HG03460 (cell line): ENCODE measurements at regions not wholly inside any gene's neighbourhood (a gene's known extent, or its start where the extent isn't known, plus 50 kb on each side); places are given as distances from the start of the nearest gene placed in this dataset.

Experiments used
- ATAC-seq: cut with Tn5 transposase; IDR thresholded peaks from one replicate; pipeline ENCODE4 v1.9.1; 2021; ENCODE audit not compliant: unreplicated experiment

GRCh38 chr2:138175066-138175465 is 210.8 kb downstream of the HNMT start:
- no peak for ATAC-seq

DNA sequence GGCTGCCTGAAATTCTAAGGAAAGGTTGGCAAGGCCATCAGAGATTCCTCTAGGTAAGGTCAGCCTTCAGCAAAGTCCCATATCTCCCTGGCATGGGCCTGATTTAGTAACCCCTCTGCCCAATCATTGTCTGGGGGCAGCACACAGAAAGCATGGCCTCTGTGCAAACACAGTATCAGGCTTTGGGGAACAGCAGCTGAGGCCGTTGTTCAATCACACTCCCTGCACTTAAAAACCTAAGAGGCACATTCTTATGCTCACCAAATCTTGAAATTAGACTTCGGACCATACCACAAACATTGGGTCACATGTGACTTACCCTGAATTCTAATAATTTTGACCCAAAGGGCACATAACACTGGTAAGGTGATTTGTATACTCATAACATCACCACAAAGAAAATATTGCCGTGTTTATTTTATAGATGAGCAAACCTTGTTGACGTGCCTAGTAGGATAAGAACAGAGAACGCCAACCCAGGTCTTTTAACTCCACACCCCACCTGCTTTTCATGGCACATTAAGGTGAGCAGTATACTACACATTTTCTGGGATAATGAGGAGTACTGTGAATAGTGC is 212.7 kb downstream of the HNMT start:
- ATAC-seq = no peak

GRCh38 chr2:138177693-138178092 is 213.4 kb downstream of the HNMT start:
- no peak for ATAC-seq

- no peak for ATAC-seq
Measured at GRCh38 chr2:138180692-138181386, 216.6 kb downstream of the HNMT start.

DNA sequence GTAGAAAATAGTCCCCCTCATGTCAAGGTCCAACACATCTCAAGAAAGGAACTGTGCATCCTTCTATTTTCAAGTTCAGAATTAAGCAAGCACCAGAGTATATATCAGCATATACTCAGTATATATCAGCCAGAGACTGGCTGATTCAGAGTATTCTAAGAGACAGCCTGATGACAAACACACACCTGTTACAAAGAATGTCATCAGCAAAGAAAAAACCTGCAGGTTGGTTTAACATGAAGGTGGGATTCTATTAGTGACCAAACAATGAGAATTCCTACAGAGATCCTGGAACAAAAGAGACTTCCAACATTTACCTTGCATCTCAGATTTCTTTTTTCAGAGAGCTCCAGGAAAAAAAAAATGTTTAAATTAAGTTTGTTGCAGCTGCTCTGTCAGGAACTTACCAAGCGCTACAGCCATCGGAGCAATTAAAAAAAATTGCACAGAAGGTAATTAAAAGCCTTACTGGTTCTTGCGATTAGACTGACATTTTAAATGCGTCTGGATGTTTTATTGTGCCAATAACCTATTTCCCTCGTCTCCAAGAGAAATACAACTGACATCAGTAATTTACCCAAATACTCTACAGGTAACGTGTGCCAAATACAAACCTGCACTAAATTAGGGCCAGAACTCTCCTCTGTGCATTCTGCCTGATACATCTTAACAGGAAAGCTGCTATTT is 218.1 kb downstream of the HNMT start:
- no peak for ATAC-seq

DNA sequence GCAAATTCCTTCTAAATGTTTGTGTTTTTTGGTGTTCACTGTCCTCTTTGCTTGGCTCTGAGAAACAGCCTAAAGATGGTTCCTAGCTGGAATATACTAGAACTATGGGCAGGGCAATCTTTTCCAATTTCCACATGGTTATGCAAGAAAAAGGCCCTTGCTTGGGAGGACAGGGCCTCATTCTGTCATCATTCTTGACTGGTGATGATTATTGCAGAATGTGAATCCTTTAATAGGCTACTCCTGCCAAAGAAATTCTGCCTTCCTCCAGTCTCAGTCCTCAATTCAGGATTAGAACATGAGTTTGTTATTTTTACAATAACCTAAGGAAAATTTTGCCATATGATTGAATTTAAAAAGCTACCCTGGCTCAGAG is 218.7 kb downstream of the HNMT start:
- ATAC-seq = no peak

DNA sequence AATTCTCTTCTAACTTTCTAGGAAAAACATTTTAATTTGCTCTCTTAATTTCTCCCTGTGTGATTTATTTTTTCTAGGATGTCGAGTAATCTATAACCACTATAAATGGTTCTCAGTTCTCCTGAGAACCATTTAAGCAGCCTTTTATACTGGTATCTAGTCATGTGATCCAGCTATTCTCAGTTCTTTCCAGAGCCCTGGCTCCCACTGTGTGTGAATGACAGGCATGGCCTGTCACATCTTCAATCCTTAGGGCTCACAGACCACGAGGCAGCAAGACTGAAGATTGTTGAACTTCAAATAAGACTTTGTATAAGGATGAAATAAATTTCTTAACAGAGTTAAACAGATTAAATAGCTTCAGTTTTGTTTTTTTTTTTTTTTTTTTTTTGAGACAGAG is 219.4 kb downstream of the HNMT start:
- no peak for ATAC-seq

DNA sequence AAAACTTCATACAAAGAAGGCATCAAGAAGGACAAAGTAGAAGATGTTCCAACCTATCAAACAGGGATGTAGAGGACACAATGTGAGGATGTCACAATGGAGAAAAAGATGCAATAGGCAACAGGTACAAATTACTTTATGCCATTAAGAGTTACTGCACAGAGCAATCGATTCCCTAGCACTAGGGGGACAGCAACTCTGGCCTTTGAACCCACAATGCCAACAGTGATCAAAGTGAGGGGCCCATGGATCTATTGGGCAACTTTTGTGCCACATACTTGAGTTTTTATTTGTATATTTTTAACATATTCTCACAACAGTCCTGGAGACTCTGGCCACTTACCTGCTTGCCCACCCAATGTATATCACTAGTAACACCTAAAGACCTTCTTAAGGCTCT is 220.2 kb downstream of the HNMT start:
- ATAC-seq = no peak

DNA sequence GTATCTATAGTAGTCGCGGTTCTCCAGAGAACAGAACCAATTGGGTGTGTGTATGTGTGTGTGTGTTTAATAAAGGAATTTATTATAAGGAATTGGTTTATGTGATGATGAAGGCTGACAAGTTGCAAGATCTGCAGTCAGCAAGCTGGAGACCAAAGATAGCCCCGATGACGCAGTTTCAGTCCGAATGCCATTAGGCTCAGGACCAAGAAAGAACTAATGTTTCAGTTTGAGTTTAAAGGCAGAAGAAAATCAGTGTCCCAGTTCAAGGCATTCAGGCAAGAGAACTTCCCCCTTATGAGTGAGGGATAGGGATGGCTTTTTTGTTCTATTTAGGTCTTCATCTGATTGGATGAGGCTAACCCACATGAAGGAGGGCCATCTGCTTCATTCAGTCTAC is 221.6 kb downstream of the HNMT start:
- no peak for ATAC-seq

DNA sequence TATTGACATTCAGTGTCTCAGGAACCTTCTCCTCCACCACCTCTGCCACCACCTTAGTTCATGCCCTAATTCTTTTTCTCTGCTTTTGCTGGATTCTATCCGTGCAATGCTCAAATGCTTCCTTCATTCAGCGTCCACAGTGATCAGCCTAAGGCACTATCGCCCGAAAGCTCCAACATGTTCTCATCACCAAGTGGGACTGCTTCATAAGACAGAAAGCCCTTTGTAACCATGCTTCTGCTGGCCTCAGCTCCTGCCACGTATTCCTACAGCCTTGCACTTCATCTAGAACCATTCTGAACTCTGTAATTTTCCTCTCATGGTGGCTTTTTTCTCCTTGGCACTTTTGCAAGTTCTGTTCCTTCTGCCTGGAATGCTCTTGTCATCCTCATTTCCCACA is 222.9 kb downstream of the HNMT start:
- ATAC-seq = no peak

GRCh38 chr2:138190999-138191398 is 226.7 kb downstream of the HNMT start:
- no peak for ATAC-seq

GRCh38 chr2:138193416-138194213 is 229.3 kb downstream of the HNMT start:
- ATAC-seq = no peak

DNA sequence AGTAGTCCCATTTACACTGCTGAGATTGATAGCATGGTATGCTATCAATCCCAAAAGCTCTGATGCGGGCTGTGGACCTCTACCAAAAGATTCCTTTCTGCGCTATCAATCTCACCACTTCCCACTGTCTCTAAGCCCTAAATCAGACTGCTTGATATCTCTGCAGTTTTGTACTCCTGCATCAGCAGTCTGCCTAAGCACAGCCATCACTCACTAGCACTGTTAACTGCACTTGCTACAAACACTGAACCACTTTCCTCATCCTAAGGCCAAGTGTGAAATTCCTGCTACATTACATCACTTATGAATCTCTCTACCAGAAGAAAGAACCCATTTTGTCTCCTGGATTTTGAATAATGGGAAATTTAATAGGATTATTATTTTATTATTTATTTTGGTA is 237.0 kb downstream of the HNMT start:
- ATAC-seq = no peak

- ATAC-seq = no peak
Measured at GRCh38 chr2:138202762-138203161, 238.5 kb downstream of the HNMT start.

DNA sequence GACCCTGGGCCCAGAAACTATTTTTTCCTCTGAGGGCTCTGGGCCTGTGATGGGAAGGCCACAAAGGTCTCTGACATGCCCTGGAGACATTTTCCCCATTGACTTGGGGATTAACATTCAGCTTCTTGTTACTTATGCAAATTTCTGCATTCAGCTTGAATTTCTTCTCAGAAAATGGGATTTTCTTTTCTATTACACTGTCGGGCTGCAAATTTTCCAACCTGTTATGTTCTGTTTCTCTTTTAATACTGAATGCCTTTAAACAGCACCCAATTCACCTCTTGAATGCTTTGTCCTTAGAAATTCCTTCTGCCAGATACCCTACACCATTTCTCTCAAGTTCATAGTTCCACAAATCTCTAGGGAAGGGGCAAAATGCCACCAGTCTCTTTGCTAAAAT is 241.0 kb downstream of the HNMT start:
- ATAC-seq = no peak

GRCh38 chr2:138207074-138207930 is 243.0 kb downstream of the HNMT start:
- no peak for ATAC-seq

DNA sequence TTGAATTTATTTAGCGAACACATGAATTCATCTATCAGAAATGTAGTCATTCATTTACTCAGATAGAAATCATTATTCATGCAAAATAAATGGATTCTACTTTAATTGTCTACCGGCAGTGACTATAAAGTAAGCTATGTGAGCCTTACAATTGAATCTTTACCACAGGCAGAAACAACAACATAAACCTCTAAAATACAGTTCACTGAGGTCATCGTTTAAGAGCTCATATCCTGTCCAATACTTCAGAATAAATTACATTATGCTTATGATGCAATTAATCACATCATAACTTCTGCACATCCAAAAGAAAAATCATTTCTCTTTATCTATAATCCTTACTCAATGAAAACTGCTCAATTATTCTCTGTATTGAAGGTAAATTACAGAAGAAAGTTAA is 244.7 kb downstream of the HNMT start:
- no peak for ATAC-seq

DNA sequence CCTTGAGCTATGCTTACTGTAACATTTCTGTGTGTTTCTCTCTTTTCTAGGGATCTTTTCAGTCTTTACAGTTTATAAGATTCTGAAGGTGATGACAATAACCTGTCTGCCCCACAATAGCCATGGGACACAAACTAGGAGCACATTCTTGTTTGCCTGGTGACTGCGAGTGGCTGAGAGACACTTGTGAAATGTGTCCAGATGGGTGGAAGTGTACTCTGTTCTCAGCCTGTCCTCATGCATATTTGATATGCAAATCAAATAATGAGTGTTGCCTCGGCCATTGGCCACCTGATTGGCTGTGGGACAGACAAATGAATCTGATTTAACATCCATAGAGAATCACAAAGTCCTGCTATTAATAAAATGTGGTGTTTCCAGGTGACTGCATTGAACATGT is 246.2 kb downstream of the HNMT start:
- no peak for ATAC-seq

DNA sequence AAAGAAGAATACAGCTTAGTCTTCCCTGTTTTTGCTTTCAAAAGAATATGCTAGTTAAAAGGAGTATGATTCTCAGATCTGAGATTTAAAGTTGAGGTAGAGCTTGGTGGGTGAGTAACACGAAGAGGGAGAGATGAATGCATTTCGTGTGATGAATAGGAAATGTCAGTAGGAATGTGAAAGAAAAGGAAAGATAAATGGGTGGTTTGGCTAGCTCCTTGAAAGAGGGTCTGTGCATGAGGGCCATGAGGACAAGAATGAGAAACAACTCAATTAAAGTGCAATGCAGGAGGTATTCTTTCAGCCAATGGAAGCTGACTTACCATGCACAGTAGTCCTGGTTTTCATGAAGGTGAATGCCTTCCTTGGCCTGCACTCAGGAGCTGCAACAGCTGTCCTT is 248.2 kb downstream of the HNMT start:
- ATAC-seq = no peak

DNA sequence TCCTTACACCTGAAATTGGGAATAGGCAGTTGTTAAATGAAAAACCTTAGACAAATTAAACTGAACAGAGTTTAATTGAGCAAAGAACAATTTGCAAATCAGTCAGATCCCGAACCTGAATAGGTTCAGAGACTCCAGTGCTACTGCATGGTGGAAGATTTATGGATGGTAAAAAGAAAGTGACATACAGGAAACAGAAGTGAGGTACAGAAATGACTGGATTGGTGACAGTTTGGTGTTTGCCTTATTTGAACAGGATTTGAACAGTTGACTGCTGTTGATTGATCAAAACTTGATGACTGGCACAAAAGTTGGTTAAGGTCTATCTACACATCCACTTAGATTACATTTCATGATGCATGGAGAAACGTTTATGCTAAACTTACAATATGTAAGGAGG is 248.8 kb downstream of the HNMT start:
- no peak for ATAC-seq

DNA sequence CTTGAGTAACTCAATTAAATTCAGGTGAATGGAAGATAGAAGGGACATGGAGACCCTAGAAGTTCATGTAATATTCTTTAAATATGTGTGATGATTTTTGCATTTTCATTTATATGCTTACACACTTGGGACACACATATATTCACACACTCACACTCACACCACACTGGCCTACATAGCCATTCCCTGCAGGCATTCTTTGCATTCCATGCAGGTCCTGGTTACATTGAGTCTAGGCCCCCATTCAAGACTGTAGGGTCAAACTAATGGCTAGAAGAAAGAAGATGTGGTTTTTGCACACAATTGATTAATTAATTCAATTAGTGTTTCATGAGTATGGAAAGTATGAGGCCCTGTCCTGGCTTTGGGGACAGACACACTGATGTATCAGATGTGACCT is 249.4 kb downstream of the HNMT start:
- no peak for ATAC-seq
